Neuronal stem cell (in vitro differentiated cells): ENCODE measurements at regions not wholly inside any gene's neighbourhood (a gene's known extent, or its start where the extent isn't known, plus 50 kb on each side); places are given as distances from the start of the nearest gene placed in this dataset.

Source experiments
- DNase-seq: peaks from one replicate; pipeline ENCODE4 v3.0.0-alpha.2; 2013; ENCODE audit warnings: low spot score
- H2AFZ ChIP-seq: one replicate; pipeline ENCODE4 v1.6.1; 2013; ENCODE audit warnings: mild to moderate bottlenecking, low read length, inconsistent platforms
- H2AK5ac ChIP-seq: 2 replicates; pipeline ENCODE4 v1.6.1; 2013; ENCODE audit warnings: low read depth, mild to moderate bottlenecking, inconsistent platforms, low read length, moderate library complexity, mixed read lengths
- H2BK120ac ChIP-seq: 2 replicates; pipeline ENCODE4 v1.6.1; 2013; ENCODE audit warnings: low read depth, mild to moderate bottlenecking, inconsistent platforms, low read length, moderate library complexity, mixed read lengths
- H2BK12ac ChIP-seq: one replicate; pipeline ENCODE4 v1.6.1; 2013; ENCODE audit warnings: low read length, inconsistent platforms
- H2BK15ac ChIP-seq: 2 replicates; pipeline ENCODE4 v1.6.1; 2013; ENCODE audit warnings: mild to moderate bottlenecking, low read length, inconsistent platforms, mixed read lengths
- H2BK5ac ChIP-seq: one replicate; pipeline ENCODE4 v1.6.1; 2013; ENCODE audit warnings: inconsistent platforms, mild to moderate bottlenecking, low read length, moderate library complexity
- H3K14ac ChIP-seq: one replicate; pipeline ENCODE4 v1.6.1; 2013; ENCODE audit warnings: low read length, inconsistent platforms
- H3K18ac ChIP-seq: 2 replicates; pipeline ENCODE4 v1.6.1; 2013; ENCODE audit warnings: low read length, inconsistent platforms
- H3K23ac ChIP-seq: 2 replicates; pipeline ENCODE4 v1.6.1; 2013; ENCODE audit warnings: low read depth, mild to moderate bottlenecking, mixed read lengths, low read length, inconsistent platforms; ENCODE audit not compliant: poor library complexity
- H3K27ac ChIP-seq: replicated peaks from 3 replicates; pipeline ENCODE4 v1.5.1; 2013; ENCODE audit warnings: low read length, inconsistent platforms
- H3K27me3 ChIP-seq, 3 experiments: 2 replicates each; pipeline ENCODE4 v1.6.1; 2013; ENCODE audit warnings: low read length in 3 of 3, mild to moderate bottlenecking in 2 of 3, inconsistent platforms in 1 of 3, low read depth in 1 of 3, mixed read lengths in 1 of 3, moderate library complexity in 1 of 3; ENCODE audit not compliant: control insufficient read depth in 3 of 3, insufficient read depth in 3 of 3
- H3K36me3 ChIP-seq, 2 donors: replicated peaks in 1 of 2; 2 replicates each; pipeline ENCODE4 v1.6.1; 2013; ENCODE audit warnings: low read length in 2 of 2; ENCODE audit not compliant: control insufficient read depth in 2 of 2, insufficient read depth in 2 of 2
- H3K4ac ChIP-seq: 2 replicates; pipeline ENCODE4 v1.6.1; 2013; ENCODE audit warnings: inconsistent platforms, mild to moderate bottlenecking, low read length, moderate library complexity
- H3K4me1 ChIP-seq, 2 donors: 1 replicate in 1 of 2; 2 replicates in 1 of 2; pipeline ENCODE4 v1.6.1; 2013; ENCODE audit warnings: low read length in 2 of 2, low read depth in 1 of 2; ENCODE audit not compliant: control insufficient read depth in 2 of 2, insufficient read depth in 1 of 2
- H3K4me2 ChIP-seq: one replicate; pipeline ENCODE4 v1.6.1; 2013; ENCODE audit warnings: mild to moderate bottlenecking, low read length, inconsistent platforms; ENCODE audit not compliant: insufficient read depth, poor library complexity, severe bottlenecking
- H3K4me3 ChIP-seq, 2 donors: 2 replicates each; pipeline ENCODE4 v1.5.1; 2013; ENCODE audit warnings: low read length in 2 of 2, mild to moderate bottlenecking in 2 of 2, inconsistent platforms in 1 of 2, moderate library complexity in 1 of 2
- H3K79me1 ChIP-seq: one replicate; pipeline ENCODE4 v1.6.1; 2013; ENCODE audit warnings: low read depth, mild to moderate bottlenecking, inconsistent platforms, low read length, moderate library complexity
- H3K9ac ChIP-seq: one replicate; pipeline ENCODE4 v1.6.1; 2013; ENCODE audit warnings: mild to moderate bottlenecking, low read depth, low read length, inconsistent platforms; ENCODE audit not compliant: poor library complexity
- H3K9me3 ChIP-seq, 2 donors: replicated peaks in 1 of 2; 2 replicates each; pipeline versions ENCODE3 to v1.6.1; 2013; ENCODE audit warnings: low read length in 2 of 2, mild to moderate bottlenecking in 2 of 2, inconsistent platforms in 1 of 2, low read depth in 1 of 2, mixed read lengths in 1 of 2, moderate library complexity in 1 of 2; ENCODE audit not compliant: control insufficient read depth in 2 of 2, insufficient read depth in 1 of 2
- H4K8ac ChIP-seq: one replicate; pipeline ENCODE4 v1.6.1; 2013; ENCODE audit warnings: low read depth, mild to moderate bottlenecking, inconsistent platforms, low read length, moderate library complexity
- H4K91ac ChIP-seq: one replicate; pipeline ENCODE4 v1.6.1; 2013; ENCODE audit warnings: low read length, low read depth, mild to moderate bottlenecking, inconsistent platforms; ENCODE audit not compliant: poor library complexity
- WGBS, 2 donors: extraction: QIAGEN DNeasy Blood & Tissue Kit; methylation state at CpG; one replicate each; pipeline ENCODE4 v1.1.7; 2013; ENCODE audit warnings: missing lambda C conversion rate in 2 of 2, mixed read lengths in 1 of 2; ENCODE audit not compliant: insufficient read length in 2 of 2, insufficient replicate concordance in 1 of 2; ENCODE audit errors: extremely low coverage in 2 of 2; 5-methylcytosine and 5-hydroxymethylcytosine counted together

- Histone ChIP-seq H3K18ac (no peak overlapping the region), H3K79me1 (no peaks in the 10 kb centered on the region)
Measured at GRCh38 chr2:226396541-226396940, 403.1 kb downstream of the IRS1 start.

GRCh38 chr2:226387499-226387942 is 412.1 kb downstream of the IRS1 start:
- no peak overlapping the region for H2BK120ac ChIP-seq

More at GRCh38 chr2:226396541-226396940, 403.1 kb downstream of the IRS1 start:
- Histone ChIP-seq H3K27ac (no peak overlapping the region), H3K27me3 (no peaks in the 10 kb centered on the region), H3K14ac (no peak overlapping the region), H3K4me1 (no peaks in the 10 kb centered on the region), H2BK15ac (no peak overlapping the region), H3K4ac (no peak overlapping the region), H3K9ac (no peak overlapping the region), H3K9me3 (peaks cover 0 to 12% of the 10 kb centered on the region in 2 donors), H2AK5ac (no peak overlapping the region), H4K91ac (no peak overlapping the region), H3K4me2 (no peak overlapping the region), H3K23ac (no peak overlapping the region), H2BK5ac (no peak overlapping the region), H2AFZ (no peak overlapping the region), H3K36me3 (no peaks in the 10 kb centered on the region), H2BK120ac (no peak overlapping the region), H3K4me3 (no peak overlapping the region), H2BK12ac (no peak overlapping the region), H4K8ac (no peak overlapping the region)
- no CpG with 5 or more reads among the region's 2 CpGs for WGBS, 2 donors
- no peak for DNase-seq

GRCh38 chr2:226383461-226383860 is 416.2 kb downstream of the IRS1 start:
- no peak overlapping the region for H3K4me2 ChIP-seq
- no peaks in the 10 kb centered on the region for H3K36me3 ChIP-seq
- H3K79me1 ChIP-seq, result no peaks in the 10 kb centered on the region
- no peak overlapping the region for H2BK15ac ChIP-seq
- no peaks in the 10 kb centered on the region for H3K4me1 ChIP-seq
- no peak for DNase-seq
- H3K23ac ChIP-seq, result no peak overlapping the region
- H2BK5ac ChIP-seq, result no peak overlapping the region
- H3K4ac ChIP-seq, result no peak overlapping the region
- no peak overlapping the region for H3K9ac ChIP-seq
- no peak overlapping the region for H3K27ac ChIP-seq
- no peak overlapping the region for H2AFZ ChIP-seq
- H2AK5ac ChIP-seq, result no peak overlapping the region
- no peak overlapping the region for H3K18ac ChIP-seq
- H2BK12ac ChIP-seq, result no peak overlapping the region
- no peak overlapping the region for H2BK120ac ChIP-seq
- H3K14ac ChIP-seq, result no peak overlapping the region
- no peak overlapping the region for H4K91ac ChIP-seq
- no peaks in the 10 kb centered on the region for H3K27me3 ChIP-seq
- H4K8ac ChIP-seq, result no peak overlapping the region
- peaks cover 0 to 2% of the 10 kb centered on the region in 2 donors for H3K9me3 ChIP-seq
- no peak overlapping the region for H3K4me3 ChIP-seq

More at GRCh38 chr2:226387499-226387942, 412.1 kb downstream of the IRS1 start:
- WGBS, 2 donors, result no CpG with 5 or more reads among the region's 4 CpGs
- H2AK5ac ChIP-seq, result no peak overlapping the region
- H3K23ac ChIP-seq, result no peak overlapping the region
- no peaks in the 10 kb centered on the region for H3K36me3 ChIP-seq
- no peak overlapping the region for H3K18ac ChIP-seq
- H3K4ac ChIP-seq, result no peak overlapping the region
- no peaks in the 10 kb centered on the region for H3K79me1 ChIP-seq
- no peak overlapping the region for H2BK5ac ChIP-seq
- no peak overlapping the region for H3K4me3 ChIP-seq
- no peak overlapping the region for H2BK15ac ChIP-seq
- no peaks in the 10 kb centered on the region for H3K27me3 ChIP-seq
- H3K14ac ChIP-seq, result no peak overlapping the region
- H4K8ac ChIP-seq, result no peak overlapping the region
- peaks cover 0 to 3% of the 10 kb centered on the region in 2 donors for H3K9me3 ChIP-seq
- H3K27ac ChIP-seq, result no peak overlapping the region
- H3K4me2 ChIP-seq, result no peak overlapping the region
- H3K4me1 ChIP-seq, result no peaks in the 10 kb centered on the region
- no peak overlapping the region for H4K91ac ChIP-seq
- H2BK12ac ChIP-seq, result no peak overlapping the region
- H3K9ac ChIP-seq, result no peak overlapping the region
- no peak overlapping the region for H2AFZ ChIP-seq
- DNase-seq, result no peak

GRCh38 chr2:226380679-226381078 is 418.9 kb downstream of the IRS1 start:
- no peak overlapping the region for H3K14ac ChIP-seq
- no peak overlapping the region for H4K8ac ChIP-seq
- H2AFZ ChIP-seq, result peak overlapping the region; percentile 24
- peaks cover 0 to 2% of the 10 kb centered on the region in 2 donors for H3K9me3 ChIP-seq
- no peak overlapping the region for H2BK120ac ChIP-seq
- no peak overlapping the region for H3K23ac ChIP-seq
- H3K27me3 ChIP-seq, result no peaks in the 10 kb centered on the region
- no peak overlapping the region for H2BK5ac ChIP-seq
- no peak overlapping the region for H2AK5ac ChIP-seq
- no peak overlapping the region for H3K4me2 ChIP-seq
- no CpG with 5 or more reads among the region's 6 CpGs for WGBS, 2 donors
- no peak for DNase-seq
- no peak overlapping the region for H2BK15ac ChIP-seq
- H3K79me1 ChIP-seq, result no peaks in the 10 kb centered on the region
- no peak overlapping the region for H3K18ac ChIP-seq
- H3K36me3 ChIP-seq, result no peaks in the 10 kb centered on the region
- no peaks in the 10 kb centered on the region for H3K4me1 ChIP-seq
- no peak overlapping the region for H2BK12ac ChIP-seq
- no peak overlapping the region for H3K27ac ChIP-seq
- no peak overlapping the region for H3K4ac ChIP-seq
- H3K4me3 ChIP-seq, result no peak overlapping the region
- H4K91ac ChIP-seq, result no peak overlapping the region
- H3K9ac ChIP-seq, result no peak overlapping the region
